NCI-H2196 treated with DMSO at 0.1 percent for 48 hours (cell line): ENCODE measurements at regions not wholly inside any gene's neighbourhood (a gene's known extent, or its start where the extent isn't known, plus 50 kb on each side); places are given as distances from the start of the nearest gene placed in this dataset.

Experiments
- DNase-seq: peaks from one replicate; lab custom pipeline; 2025; ENCODE audit not compliant: unreplicated experiment; lab: John Stamatoyannopoulos, UW

- no peak for DNase-seq
Observed at GRCh38 chr12:92199819-92200576, 54.4 kb upstream of the BTG1 start.

- DNase-seq: no peak
Observed at GRCh38 chr12:92197815-92198214, 52.2 kb upstream of the BTG1 start.

- DNase-seq: no peak
Observed at GRCh38 chr12:92196368-92196767, 50.7 kb upstream of the BTG1 start.
